Activated CD4-positive, alpha-beta T cell treated with anti-CD3 and anti-CD28 coated beads, Interleukin-2, amount 10 ng/mL, durations not matched to agents 7 days and 5 days (primary cell): ENCODE measurements at regions not wholly inside any gene's neighbourhood (a gene's known extent, or its start where the extent isn't known, plus 50 kb on each side); places are given as distances from the start of the nearest gene placed in this dataset.

Experiments used
- CTCF ChIA-PET: fragments of 350-600 bp; sonication (Branson Sonifier 250); formaldehyde crosslinking; loops from one replicate; lab custom pipeline; 2021; ENCODE audit warnings: antibody characterized with exemption; lab: Charles Lee
- POLR2A ChIA-PET: fragments of 350-600 bp; sonication (Branson Sonifier 250); formaldehyde crosslinking; loops from one replicate; lab custom pipeline; 2021; ENCODE audit warnings: antibody characterized with exemption; lab: Charles Lee
- DNase-seq: peaks from one replicate; pipeline ENCODE4 v3.0.0-alpha.2; 2020
- H3K27ac Mint-ChIP-seq: one replicate; pipeline ENCODE4 v1.8.0; 2021; ENCODE audit warnings: mild to moderate bottlenecking, moderate library complexity, mixed read lengths
- H3K27me3 Mint-ChIP-seq: one replicate; pipeline ENCODE4 v1.8.0; 2021; ENCODE audit warnings: mixed read lengths
- H3K36me3 Mint-ChIP-seq: one replicate; pipeline ENCODE4 v1.8.0; 2021; ENCODE audit warnings: low read depth, mixed read lengths
- H3K4me1 Mint-ChIP-seq: one replicate; pipeline ENCODE4 v1.8.0; 2021; ENCODE audit warnings: mixed read lengths
- H3K4me3 Mint-ChIP-seq: one replicate; pipeline ENCODE4 v1.8.0; 2021; ENCODE audit warnings: mild to moderate bottlenecking, moderate library complexity, mixed read lengths
- H3K9me3 Mint-ChIP-seq: one replicate; pipeline ENCODE4 v1.8.0; 2021; ENCODE audit warnings: mixed read lengths

- Mint-ChIP-seq H3K27me3 (no peaks in the 10 kb centered on the region), H3K4me3 (no peak overlapping the region), H3K4me1 (no peaks in the 10 kb centered on the region), H3K9me3 (no peaks in the 10 kb centered on the region), H3K27ac (no peak overlapping the region), H3K36me3 (no peaks in the 10 kb centered on the region)
- POLR2A ChIA-PET = no interaction called here
- DNase-seq = no peak
- CTCF ChIA-PET = no interaction called here
Measured at GRCh38 chr13:104404325-104404724, 1338.1 kb upstream of the SLC10A2 start.

- Mint-ChIP-seq H3K4me3 (no peak overlapping the region), H3K4me1 (no peaks in the 10 kb centered on the region), H3K36me3 (no peaks in the 10 kb centered on the region), H3K27me3 (no peaks in the 10 kb centered on the region), H3K9me3 (peaks cover 12% of the 10 kb centered on the region), H3K27ac (no peak overlapping the region)
- no peak for DNase-seq
- CTCF ChIA-PET = no interaction called here
- POLR2A ChIA-PET = no interaction called here
Measured at GRCh38 chr13:104389691-104390090, 1323.5 kb upstream of the SLC10A2 start.

GRCh38 chr13:104387510-104387909 lies 1321.3 kb upstream of the SLC10A2 start:
- H3K4me3 Mint-ChIP-seq = no peak overlapping the region
- ChIA-PET POLR2A (no interaction called here), CTCF (no interaction called here)
- DNase-seq = no peak
- H3K27me3 Mint-ChIP-seq = no peaks in the 10 kb centered on the region
- H3K4me1 Mint-ChIP-seq = no peaks in the 10 kb centered on the region
- H3K27ac Mint-ChIP-seq = no peak overlapping the region
- H3K9me3 Mint-ChIP-seq = peaks cover 8% of the 10 kb centered on the region
- H3K36me3 Mint-ChIP-seq = no peaks in the 10 kb centered on the region

GRCh38 chr13:104385404-104385803 lies 1319.2 kb upstream of the SLC10A2 start:
- Mint-ChIP-seq H3K27ac (no peak overlapping the region), H3K4me1 (no peaks in the 10 kb centered on the region), H3K36me3 (no peaks in the 10 kb centered on the region), H3K9me3 (peaks cover 3% of the 10 kb centered on the region), H3K27me3 (no peaks in the 10 kb centered on the region), H3K4me3 (no peak overlapping the region)
- no peak for DNase-seq
- ChIA-PET CTCF (no interaction called here), POLR2A (no interaction called here)

- Mint-ChIP-seq H3K9me3 (peaks cover 4% of the 10 kb centered on the region), H3K36me3 (no peaks in the 10 kb centered on the region), H3K4me3 (no peak overlapping the region), H3K27me3 (no peaks in the 10 kb centered on the region), H3K27ac (no peak overlapping the region), H3K4me1 (no peaks in the 10 kb centered on the region)
- POLR2A ChIA-PET = no interaction called here
- CTCF ChIA-PET = interaction anchor here (0.6 kb wide), 1 partner anchor 178 kb away, joined by 4 read pairs; no protein-coding TSS in a partner anchor
- DNase-seq = no peak
Measured at GRCh38 chr13:104382951-104383350, 1316.7 kb upstream of the SLC10A2 start.

- Mint-ChIP-seq H3K27me3 (no peaks in the 10 kb centered on the region), H3K27ac (no peak overlapping the region), H3K4me3 (no peak overlapping the region), H3K4me1 (no peaks in the 10 kb centered on the region), H3K36me3 (no peaks in the 10 kb centered on the region), H3K9me3 (peaks cover 2% of the 10 kb centered on the region)
- DNase-seq = no peak
- ChIA-PET CTCF (no interaction called here), POLR2A (no interaction called here)
Measured at GRCh38 chr13:104376588-104376987, 1310.4 kb upstream of the SLC10A2 start.

GRCh38 chr13:104375614-104376013 lies 1309.4 kb upstream of the SLC10A2 start:
- Mint-ChIP-seq H3K9me3 (peaks cover 2% of the 10 kb centered on the region), H3K4me1 (no peaks in the 10 kb centered on the region), H3K27ac (no peak overlapping the region), H3K4me3 (no peak overlapping the region), H3K27me3 (no peaks in the 10 kb centered on the region), H3K36me3 (no peaks in the 10 kb centered on the region)
- ChIA-PET POLR2A (no interaction called here), CTCF (no interaction called here)
- no peak for DNase-seq

- Mint-ChIP-seq H3K4me3 (no peak overlapping the region), H3K27me3 (no peaks in the 10 kb centered on the region), H3K9me3 (no peaks in the 10 kb centered on the region), H3K27ac (no peak overlapping the region), H3K4me1 (no peaks in the 10 kb centered on the region), H3K36me3 (no peaks in the 10 kb centered on the region)
- no peak for DNase-seq
- CTCF ChIA-PET = no interaction called here
- POLR2A ChIA-PET = no interaction called here
Measured at GRCh38 chr13:104372095-104372655, 1306.0 kb upstream of the SLC10A2 start.

- no peaks in the 10 kb centered on the region for H3K36me3 Mint-ChIP-seq
- ChIA-PET POLR2A (no interaction called here), CTCF (no interaction called here)
- DNase-seq = no peak
- H3K27ac Mint-ChIP-seq = no peak overlapping the region
- H3K4me3 Mint-ChIP-seq = no peak overlapping the region
- no peaks in the 10 kb centered on the region for H3K9me3 Mint-ChIP-seq
- H3K4me1 Mint-ChIP-seq = no peaks in the 10 kb centered on the region
- H3K27me3 Mint-ChIP-seq = no peaks in the 10 kb centered on the region
Measured at GRCh38 chr13:104365430-104365829, 1299.2 kb upstream of the SLC10A2 start.

- Mint-ChIP-seq H3K4me1 (no peaks in the 10 kb centered on the region), H3K9me3 (peaks cover 5% of the 10 kb centered on the region), H3K27ac (no peak overlapping the region), H3K36me3 (no peaks in the 10 kb centered on the region), H3K4me3 (no peak overlapping the region), H3K27me3 (no peaks in the 10 kb centered on the region)
- CTCF ChIA-PET = no interaction called here
- POLR2A ChIA-PET = no interaction called here
- DNase-seq = no peak
Measured at GRCh38 chr13:104357672-104358354, 1291.6 kb upstream of the SLC10A2 start.

GRCh38 chr13:104357174-104357573 lies 1291.0 kb upstream of the SLC10A2 start:
- Mint-ChIP-seq H3K27ac (no peak overlapping the region), H3K4me1 (no peaks in the 10 kb centered on the region), H3K4me3 (no peak overlapping the region), H3K27me3 (no peaks in the 10 kb centered on the region), H3K36me3 (no peaks in the 10 kb centered on the region), H3K9me3 (peaks cover 5% of the 10 kb centered on the region)
- DNase-seq = no peak
- ChIA-PET CTCF (no interaction called here), POLR2A (no interaction called here)

GRCh38 chr13:104355041-104355670 lies 1288.9 kb upstream of the SLC10A2 start:
- no peak for DNase-seq
- H3K27ac Mint-ChIP-seq = no peak overlapping the region
- ChIA-PET POLR2A (no interaction called here), CTCF (no interaction called here)
- H3K4me3 Mint-ChIP-seq = no peak overlapping the region
- H3K4me1 Mint-ChIP-seq = no peaks in the 10 kb centered on the region
- H3K36me3 Mint-ChIP-seq = no peaks in the 10 kb centered on the region
- no peaks in the 10 kb centered on the region for H3K27me3 Mint-ChIP-seq
- peaks cover 8% of the 10 kb centered on the region for H3K9me3 Mint-ChIP-seq

- ChIA-PET POLR2A (no interaction called here), CTCF (no interaction called here)
- Mint-ChIP-seq H3K4me3 (no peak overlapping the region), H3K4me1 (no peaks in the 10 kb centered on the region), H3K27ac (no peak overlapping the region), H3K27me3 (no peaks in the 10 kb centered on the region), H3K36me3 (no peaks in the 10 kb centered on the region), H3K9me3 (peaks cover 4% of the 10 kb centered on the region)
- no peak for DNase-seq
Measured at GRCh38 chr13:104327211-104327610, 1261.0 kb upstream of the SLC10A2 start.
